Vagina (tissue), 2 donors: ENCODE measurements at regions not wholly inside any gene's neighbourhood (a gene's known extent, or its start where the extent isn't known, plus 50 kb on each side); places are given as distances from the start of the nearest gene placed in this dataset.

Experiments used
- POLR2A ChIP-seq, 2 donors: fragments of 450-650 bp; IDR thresholded peaks; one replicate each; pipeline ENCODE4 v1.6.1; 2017; ENCODE audit warnings: antibody characterized with exemption in 2 of 2, mild to moderate bottlenecking in 2 of 2, moderate library complexity in 2 of 2
- POLR2AphosphoS5 ChIP-seq, 2 donors: sonication (generic); formaldehyde crosslinking; IDR thresholded peaks; one replicate each; pipeline ENCODE4 v1.9.0; 2017; ENCODE audit warnings: antibody characterized with exemption in 2 of 2, mild to moderate bottlenecking in 2 of 2, low read depth in 1 of 2; ENCODE audit not compliant: insufficient read depth in 1 of 2
- TF ChIP-seq, protein P1 (sequence below), 3 experiments: fragments of 450-650 bp in 2 of 3; fragments of 200-600 bp in 1 of 3; sonication (generic) in 1 of 3; IDR thresholded peaks; one replicate each; pipeline ENCODE4 v1.5.1; 2017 to 2019; ENCODE audit warnings: antibody characterized with exemption in 3 of 3, mild to moderate bottlenecking in 2 of 3, moderate library complexity in 2 of 3

DNA sequence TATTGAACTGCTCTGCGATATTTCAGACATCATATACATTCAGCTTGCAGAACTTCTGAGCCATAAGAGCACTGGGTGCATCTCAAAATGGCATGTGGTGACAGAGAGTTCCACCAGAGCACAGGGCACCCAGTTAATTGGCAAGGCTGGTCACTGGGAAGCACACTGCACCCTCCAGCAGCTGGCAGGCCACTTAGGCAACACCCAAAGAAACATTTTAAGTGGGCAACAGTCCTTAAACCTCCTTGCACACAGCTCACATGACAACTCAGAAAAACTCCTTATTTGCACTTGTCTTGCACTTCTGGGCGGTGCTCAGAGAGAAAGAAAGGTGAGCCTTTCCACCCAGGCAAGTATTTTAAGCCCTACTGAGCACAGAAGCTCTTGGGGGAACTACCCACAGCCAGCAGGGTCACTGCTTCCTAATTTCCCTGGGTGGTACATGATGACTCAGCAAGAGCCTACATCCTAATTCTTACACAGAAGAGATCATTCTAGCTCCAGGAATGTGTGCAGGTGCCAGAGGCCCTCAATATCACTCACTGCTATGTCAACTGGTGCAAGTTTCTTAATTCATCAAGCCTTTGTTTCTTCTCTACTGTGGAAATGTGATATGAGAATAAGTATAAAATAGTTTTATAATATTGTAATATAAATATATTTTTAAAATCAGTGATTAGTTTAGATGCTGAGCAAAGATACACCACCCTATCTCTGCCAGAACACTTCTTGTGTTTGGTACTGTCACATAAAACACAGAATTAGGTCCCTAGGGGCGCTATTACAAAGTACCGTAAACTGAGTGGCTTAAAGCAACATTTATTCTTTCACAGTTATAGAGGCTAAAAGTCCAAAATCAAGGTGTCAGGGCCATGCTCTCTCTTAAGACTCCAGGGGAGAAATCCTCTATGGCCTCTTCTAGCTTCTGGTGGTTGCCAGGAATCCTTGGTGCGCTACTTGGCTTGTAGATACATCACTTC, 155.1 kb upstream of the PPARGC1A start:
- TF ChIP-seq POLR2AphosphoS5 (IDR thresholded peaks at IDR 0.05; ENCODE audit: insufficient read depth in 1 of 2, low read depth in 1 of 2) (no peak), POLR2A (IDR thresholded peaks at IDR 0.05) (no peak)
- TF ChIP-seq, protein P1, sequence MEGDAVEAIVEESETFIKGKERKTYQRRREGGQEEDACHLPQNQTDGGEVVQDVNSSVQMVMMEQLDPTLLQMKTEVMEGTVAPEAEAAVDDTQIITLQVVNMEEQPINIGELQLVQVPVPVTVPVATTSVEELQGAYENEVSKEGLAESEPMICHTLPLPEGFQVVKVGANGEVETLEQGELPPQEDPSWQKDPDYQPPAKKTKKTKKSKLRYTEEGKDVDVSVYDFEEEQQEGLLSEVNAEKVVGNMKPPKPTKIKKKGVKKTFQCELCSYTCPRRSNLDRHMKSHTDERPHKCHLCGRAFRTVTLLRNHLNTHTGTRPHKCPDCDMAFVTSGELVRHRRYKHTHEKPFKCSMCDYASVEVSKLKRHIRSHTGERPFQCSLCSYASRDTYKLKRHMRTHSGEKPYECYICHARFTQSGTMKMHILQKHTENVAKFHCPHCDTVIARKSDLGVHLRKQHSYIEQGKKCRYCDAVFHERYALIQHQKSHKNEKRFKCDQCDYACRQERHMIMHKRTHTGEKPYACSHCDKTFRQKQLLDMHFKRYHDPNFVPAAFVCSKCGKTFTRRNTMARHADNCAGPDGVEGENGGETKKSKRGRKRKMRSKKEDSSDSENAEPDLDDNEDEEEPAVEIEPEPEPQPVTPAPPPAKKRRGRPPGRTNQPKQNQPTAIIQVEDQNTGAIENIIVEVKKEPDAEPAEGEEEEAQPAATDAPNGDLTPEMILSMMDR (IDR thresholded peaks at IDR 0.05): no peak
